ENCODE measurements at regions not wholly inside any gene's neighbourhood (a gene's known extent, or its start where the extent isn't known, plus 50 kb on each side); places are given as distances from the start of the nearest gene placed in this dataset.

- Histone ChIP-seq H3K4me3 (no peak overlapping the region), H3K4me1 (no peaks in the 10 kb centered on the region)
- intact Hi-C loops (cut with DNase I; ENCODE audit: low total_unique reads), result no loop called here
These were observed 130.9 kb upstream of the LYPLAL1 start for GRCh38 chr1:219042769-219043168.

DNA sequence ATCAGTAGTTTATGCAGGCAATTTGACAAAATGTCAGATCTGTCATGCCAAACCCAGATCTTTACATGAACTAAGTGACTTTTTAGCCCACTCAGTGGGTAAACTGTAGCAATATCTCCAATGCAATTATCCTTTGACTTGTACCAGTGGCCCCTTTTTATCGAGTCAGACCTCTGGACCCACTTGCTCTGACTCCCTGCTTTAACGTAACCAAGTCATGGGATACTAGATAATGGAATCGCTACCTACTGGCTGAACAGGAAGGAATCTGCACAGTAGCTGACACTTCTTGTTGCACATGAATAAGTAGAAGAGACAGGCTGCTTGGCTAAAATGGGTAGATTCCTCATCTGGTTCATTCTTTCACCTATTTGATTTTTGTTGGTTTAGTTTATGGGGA, 128.4 kb upstream of the LYPLAL1 start:
- H3K9me3 ChIP-seq, result no peaks in the 10 kb centered on the region
- H3K36me3 ChIP-seq, result no peaks in the 10 kb centered on the region
- H3K4me1 ChIP-seq, result no peaks in the 10 kb centered on the region
- no peak for DNase-seq
- no peaks in the 10 kb centered on the region for H3K27me3 ChIP-seq
- TF ChIP-seq POLR2A (IDR thresholded peaks at IDR 0.05) (no peak), CTCF (IDR thresholded peaks at IDR 0.05) (no peak)
- H3K27ac ChIP-seq, result no peak overlapping the region
- intact Hi-C loops (cut with DNase I; ENCODE audit: low total_unique reads), result no loop called here
- H3K4me3 ChIP-seq, result no peak overlapping the region

More at GRCh38 chr1:219042769-219043168, 130.9 kb upstream of the LYPLAL1 start:
- TF ChIP-seq CTCF (IDR thresholded peaks at IDR 0.05), result no peak
- no peak for TF ChIP-seq POLR2A (IDR thresholded peaks at IDR 0.05)
- no peaks in the 10 kb centered on the region for H3K36me3 ChIP-seq
- H3K27me3 ChIP-seq, result no peaks in the 10 kb centered on the region
- no peak overlapping the region for H3K27ac ChIP-seq
- H3K9me3 ChIP-seq, result no peaks in the 10 kb centered on the region
- DNase-seq, result no peak

GRCh38 chr1:219049501-219049900, 124.2 kb upstream of the LYPLAL1 start:
- no peak overlapping the region for H3K4me3 ChIP-seq
- H3K27me3 ChIP-seq, result no peaks in the 10 kb centered on the region
- H3K36me3 ChIP-seq, result no peaks in the 10 kb centered on the region
- intact Hi-C loops (cut with DNase I; ENCODE audit: low total_unique reads), result no loop called here
- no peak overlapping the region for H3K27ac ChIP-seq
- no peaks in the 10 kb centered on the region for H3K9me3 ChIP-seq
- TF ChIP-seq CTCF (IDR thresholded peaks at IDR 0.05) (no peak), POLR2A (IDR thresholded peaks at IDR 0.05) (no peak)
- H3K4me1 ChIP-seq, result no peaks in the 10 kb centered on the region
- DNase-seq, result no peak

GRCh38 chr1:219050086-219050821, 123.4 kb upstream of the LYPLAL1 start:
- intact Hi-C loops (cut with DNase I; ENCODE audit: low total_unique reads), result no loop called here
- TF ChIP-seq CTCF (IDR thresholded peaks at IDR 0.05) (no peak), POLR2A (IDR thresholded peaks at IDR 0.05) (no peak)
- H3K27me3 ChIP-seq, result no peaks in the 10 kb centered on the region

GRCh38 chr1:219050822-219051125, 122.9 kb upstream of the LYPLAL1 start:
- intact Hi-C loops (cut with DNase I; ENCODE audit: low total_unique reads), result no loop called here
- H3K4me3 ChIP-seq, result no peak overlapping the region
- no peak overlapping the region for H3K27ac ChIP-seq
- H3K9me3 ChIP-seq, result no peaks in the 10 kb centered on the region
- DNase-seq, result no peak
- no peaks in the 10 kb centered on the region for H3K36me3 ChIP-seq
- H3K27me3 ChIP-seq, result no peaks in the 10 kb centered on the region
- H3K4me1 ChIP-seq, result no peaks in the 10 kb centered on the region
- TF ChIP-seq POLR2A (IDR thresholded peaks at IDR 0.05) (no peak), CTCF (IDR thresholded peaks at IDR 0.05) (no peak)

More at GRCh38 chr1:219050086-219050821, 123.4 kb upstream of the LYPLAL1 start:
- Histone ChIP-seq H3K9me3 (no peaks in the 10 kb centered on the region), H3K4me1 (no peaks in the 10 kb centered on the region), H3K4me3 (no peak overlapping the region), H3K27ac (no peak overlapping the region), H3K36me3 (no peaks in the 10 kb centered on the region)
- no peak for DNase-seq

Measured in uterus (tissue), 3 donors.